Breast epithelium (tissue), 4 donors: ENCODE measurements at regions not wholly inside any gene's neighbourhood (a gene's known extent, or its start where the extent isn't known, plus 50 kb on each side); places are given as distances from the start of the nearest gene placed in this dataset.

Experiments
- DNase-seq, 2 donors: peaks; one replicate each; pipeline ENCODE4 v3.0.0-alpha.2; 2019; ENCODE audit warnings: low spot score in 2 of 2
- H3K27ac ChIP-seq, 2 donors: fragments of 200-600 bp; sonication (generic) in 1 of 2; one replicate each; pipeline ENCODE4 v1.5.1; 2016 to 2019; ENCODE audit warnings: mild to moderate bottlenecking in 1 of 2
- H3K27me3 ChIP-seq, 2 donors: fragments of 200-600 bp; sonication (generic) in 1 of 2; one replicate each; pipeline versions ENCODE4 v1.5.1 to v1.6.0; 2017 to 2019; ENCODE audit warnings: control low read depth in 1 of 2, mild to moderate bottlenecking in 1 of 2
- H3K36me3 ChIP-seq: fragments of 200-600 bp; one replicate; pipeline ENCODE4 v1.5.1; 2019
- H3K4me1 ChIP-seq, 2 donors: fragments of 200-600 bp; sonication (generic); one replicate each; pipeline ENCODE4 v1.5.1; 2016 to 2019; ENCODE audit warnings: control low read depth in 1 of 2
- H3K4me3 ChIP-seq, 3 donors: fragments of 200-600 bp; sonication (generic); 1 replicate in 2 of 3; 2 replicates in 1 of 3; pipeline ENCODE4 v1.5.1; 2016 to 2019; ENCODE audit warnings: mild to moderate bottlenecking in 3 of 3, moderate library complexity in 2 of 3
- H3K9me3 ChIP-seq, 2 donors: fragments of 200-600 bp; sonication (generic) in 1 of 2; one replicate each; pipeline ENCODE4 v1.5.1; 2016 to 2019; ENCODE audit warnings: control low read depth in 1 of 2
- POLR2A ChIP-seq: fragments of 450-650 bp; IDR thresholded peaks from one replicate; pipeline ENCODE4 v1.6.1; 2016; ENCODE audit warnings: antibody characterized with exemption, mild to moderate bottlenecking, moderate library complexity
- POLR2AphosphoS5 ChIP-seq, 3 donors: sonication (generic); formaldehyde crosslinking; IDR thresholded peaks; one replicate each; pipeline ENCODE4 v1.6.1; 2017; ENCODE audit warnings: antibody characterized with exemption in 3 of 3
- intact Hi-C: fragments of 100-400 bp; cut with DNase I; formaldehyde crosslinking; loops from one replicate; pipeline ENCODE4 v1.15.1; 2023; ENCODE audit warnings: low total_unique reads
- TF ChIP-seq, protein P1 (sequence below), 3 donors: fragments of 450-650 bp; IDR thresholded peaks; one replicate each; pipeline ENCODE4 v1.5.1; 2016 to 2017; ENCODE audit warnings: antibody characterized with exemption in 3 of 3, mild to moderate bottlenecking in 3 of 3, moderate library complexity in 3 of 3

GRCh38 chr12:102344691-102345090, 135.7 kb downstream of the IGF1 start:
- H3K4me3 ChIP-seq = no peak overlapping the region
- H3K9me3 ChIP-seq = no peaks in the 10 kb centered on the region
- H3K36me3 ChIP-seq = no peaks in the 10 kb centered on the region
- intact Hi-C loops = loop anchor here (5.0 kb wide), 1 partner anchor 1157 kb away; no protein-coding TSS in a partner anchor
- no peaks in the 10 kb centered on the region for H3K27me3 ChIP-seq
- TF ChIP-seq POLR2A (no peak), POLR2AphosphoS5 (IDR thresholded peaks at IDR 0.05) (no peak)
- TF ChIP-seq, protein P1, sequence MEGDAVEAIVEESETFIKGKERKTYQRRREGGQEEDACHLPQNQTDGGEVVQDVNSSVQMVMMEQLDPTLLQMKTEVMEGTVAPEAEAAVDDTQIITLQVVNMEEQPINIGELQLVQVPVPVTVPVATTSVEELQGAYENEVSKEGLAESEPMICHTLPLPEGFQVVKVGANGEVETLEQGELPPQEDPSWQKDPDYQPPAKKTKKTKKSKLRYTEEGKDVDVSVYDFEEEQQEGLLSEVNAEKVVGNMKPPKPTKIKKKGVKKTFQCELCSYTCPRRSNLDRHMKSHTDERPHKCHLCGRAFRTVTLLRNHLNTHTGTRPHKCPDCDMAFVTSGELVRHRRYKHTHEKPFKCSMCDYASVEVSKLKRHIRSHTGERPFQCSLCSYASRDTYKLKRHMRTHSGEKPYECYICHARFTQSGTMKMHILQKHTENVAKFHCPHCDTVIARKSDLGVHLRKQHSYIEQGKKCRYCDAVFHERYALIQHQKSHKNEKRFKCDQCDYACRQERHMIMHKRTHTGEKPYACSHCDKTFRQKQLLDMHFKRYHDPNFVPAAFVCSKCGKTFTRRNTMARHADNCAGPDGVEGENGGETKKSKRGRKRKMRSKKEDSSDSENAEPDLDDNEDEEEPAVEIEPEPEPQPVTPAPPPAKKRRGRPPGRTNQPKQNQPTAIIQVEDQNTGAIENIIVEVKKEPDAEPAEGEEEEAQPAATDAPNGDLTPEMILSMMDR (IDR thresholded peaks at IDR 0.05) = no peak
- no peak overlapping the region for H3K27ac ChIP-seq
- DNase-seq = no peak
- no peaks in the 10 kb centered on the region for H3K4me1 ChIP-seq

GRCh38 chr12:102343361-102344121, 136.8 kb downstream of the IGF1 start:
- intact Hi-C loops = loop anchor here (5.0 kb wide), 1 partner anchor 1156 kb away; no protein-coding TSS in a partner anchor
- no peak for DNase-seq

DNA sequence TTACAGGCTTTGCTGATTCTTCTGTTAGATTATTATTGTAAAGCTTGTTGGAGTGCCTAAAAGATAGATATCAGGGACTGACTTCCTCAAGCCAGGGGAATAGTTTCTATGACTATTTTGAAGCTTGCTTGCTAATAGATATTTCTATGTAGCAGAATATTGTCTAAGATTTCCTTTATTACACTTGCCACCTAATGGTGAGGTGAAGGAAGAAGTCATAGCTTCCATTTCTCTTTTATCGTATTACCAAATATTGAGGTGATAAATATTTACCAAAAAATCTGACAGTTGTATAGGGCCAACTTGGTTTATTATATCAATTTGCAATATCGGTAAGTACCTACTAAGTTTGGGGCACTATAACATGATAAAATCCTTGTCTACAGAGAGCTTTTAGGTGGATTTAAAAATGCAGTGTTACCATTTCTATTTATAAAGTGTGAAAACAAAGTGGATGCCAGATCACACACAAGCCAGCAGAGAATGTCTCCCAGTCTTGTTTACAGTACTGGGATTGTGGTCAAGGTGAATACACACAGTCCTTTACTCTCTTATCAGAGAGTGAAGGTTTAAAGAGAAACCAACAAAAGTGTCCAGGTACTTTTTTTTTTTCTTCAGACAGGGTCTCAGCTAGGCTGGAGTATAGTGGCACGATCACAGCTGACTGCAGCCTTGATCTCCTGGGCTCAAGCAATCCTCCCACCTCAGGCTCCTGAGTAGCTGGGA, 137.9 kb downstream of the IGF1 start:
- Histone ChIP-seq H3K36me3 (no peaks in the 10 kb centered on the region), H3K4me1 (no peaks in the 10 kb centered on the region), H3K9me3 (no peaks in the 10 kb centered on the region), H3K27me3 (no peaks in the 10 kb centered on the region), H3K27ac (no peak overlapping the region), H3K4me3 (no peak overlapping the region)
- TF ChIP-seq, protein P1 (IDR thresholded peaks at IDR 0.05) = no peak
- TF ChIP-seq POLR2AphosphoS5 (IDR thresholded peaks at IDR 0.05) (no peak), POLR2A (no peak)
- DNase-seq = no peak
- intact Hi-C loops = loop anchor here (5.0 kb wide), 1 partner anchor 1155 kb away; no protein-coding TSS in a partner anchor

More at GRCh38 chr12:102343361-102344121, 136.8 kb downstream of the IGF1 start:
- Histone ChIP-seq H3K4me3 (no peak overlapping the region), H3K27ac (no peak overlapping the region), H3K4me1 (no peaks in the 10 kb centered on the region), H3K27me3 (no peaks in the 10 kb centered on the region), H3K9me3 (no peaks in the 10 kb centered on the region), H3K36me3 (no peaks in the 10 kb centered on the region)
- TF ChIP-seq, protein P1 (IDR thresholded peaks at IDR 0.05) = no peak
- TF ChIP-seq POLR2A (no peak), POLR2AphosphoS5 (IDR thresholded peaks at IDR 0.05) (no peak)

- Histone ChIP-seq H3K9me3 (no peaks in the 10 kb centered on the region), H3K4me3 (no peak overlapping the region), H3K4me1 (no peaks in the 10 kb centered on the region), H3K36me3 (no peaks in the 10 kb centered on the region), H3K27me3 (no peaks in the 10 kb centered on the region), H3K27ac (no peak overlapping the region)
- no peak for TF ChIP-seq POLR2A
- TF ChIP-seq POLR2AphosphoS5 (IDR thresholded peaks at IDR 0.05) = no peak
- TF ChIP-seq, protein P1 (IDR thresholded peaks at IDR 0.05) = no peak
- intact Hi-C loops = loop anchor here (2.0 kb wide), 1 partner anchor 64 kb away; no protein-coding TSS in a partner anchor
- DNase-seq = no peak
These were observed 137.1 kb upstream of the PMCH start for GRCh38 chr12:102334765-102335164.

DNA sequence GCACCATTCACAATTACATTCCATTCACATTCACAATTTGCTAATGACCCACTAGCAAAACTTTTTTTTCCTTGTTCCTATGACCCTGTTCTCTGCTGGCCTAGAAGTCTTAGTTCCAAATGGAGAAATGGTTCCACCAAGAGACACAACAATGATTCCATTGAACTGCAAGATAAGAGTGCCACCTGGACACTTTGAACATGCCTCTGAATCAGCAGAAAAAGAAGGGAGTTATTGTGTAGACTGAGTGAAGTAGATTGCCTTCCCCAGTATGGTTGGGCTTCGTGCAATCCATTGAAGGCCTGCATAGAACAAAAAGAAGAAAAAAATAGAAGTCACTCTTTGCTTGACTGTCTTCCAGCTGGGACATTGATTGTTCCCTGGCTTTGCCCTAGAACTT, 133.8 kb upstream of the PMCH start:
- no peak for DNase-seq

More for the DNA sequence above, 133.8 kb upstream of the PMCH start:
- no peaks in the 10 kb centered on the region for H3K36me3 ChIP-seq
- intact Hi-C loops = no loop called here
- no peaks in the 10 kb centered on the region for H3K9me3 ChIP-seq
- no peak overlapping the region for H3K4me3 ChIP-seq
- H3K27ac ChIP-seq = no peak overlapping the region
- H3K27me3 ChIP-seq = no peaks in the 10 kb centered on the region
- TF ChIP-seq, protein P1 (IDR thresholded peaks at IDR 0.05) = no peak
- no peak for TF ChIP-seq POLR2AphosphoS5 (IDR thresholded peaks at IDR 0.05)
- no peak for TF ChIP-seq POLR2A
- H3K4me1 ChIP-seq = no peaks in the 10 kb centered on the region
